GM12878 (cell line): ENCODE measurements at regions not wholly inside any gene's neighbourhood (a gene's known extent, or its start where the extent isn't known, plus 50 kb on each side); places are given as distances from the start of the nearest gene placed in this dataset.
A peak's percentile ranks its signal among the peaks of the same experiment; 100 is the strongest.

Experiments used
- ATAC-seq: fragments of 200-7000 bp; cut with Tn5 transposase; 3 replicates; pipeline ENCODE4 v1.9.1; 2020; ENCODE audit warnings: mild to moderate bottlenecking, moderate library complexity
- BruUV-seq: library from RNA; stranded (reverse); fragments of 400-500 nt; replicated peaks from 2 replicates; lab custom pipeline; 2021; lab: Mats Ljungman, UMichigan
- CTCF ChIA-PET: fragments of 300-600 bp; sonication (Branson Sonifier 250); formaldehyde crosslinking; extraction: SDS; loops from one replicate; lab custom pipeline; 2021; ENCODE audit warnings: inconsistent platforms; lab: Yijun Ruan, JAX
- POLR2A ChIA-PET: fragments of 350-600 bp; formaldehyde crosslinking; extraction: SDS; loops from one replicate; lab custom pipeline; 2021; ENCODE audit warnings: inconsistent platforms; lab: Charles Lee
- RAD21 ChIA-PET: fragments of 300-600 bp; sonication (Branson Sonifier 250); formaldehyde crosslinking; loops from one replicate; lab custom pipeline; 2023; ENCODE audit warnings: antibody characterized with exemption; ENCODE audit not compliant: unreplicated experiment; lab: Charles Lee
- SMC1A ChIA-PET: fragments of 300-600 bp; sonication (Branson Sonifier 250); formaldehyde crosslinking; loops from one replicate; lab custom pipeline; 2023; ENCODE audit not compliant: unreplicated experiment, uncharacterized antibody; lab: Charles Lee
- DNase-seq: peaks from one replicate; pipeline ENCODE4 v3.0.0-alpha.2; 2011; ENCODE audit warnings: low read depth, low spot score
- FAIRE-seq: peaks from 3 replicates; lab custom pipeline; 2011; peaks lifted over from hg19 to GRCh38; lab: Jason Lieb, UNC
- H2AFZ ChIP-seq: 2 replicates; pipeline ENCODE4 v1.6.0; 2011; ENCODE audit warnings: low read depth, low read length, control low read depth; ENCODE audit not compliant: control insufficient read depth
- H3K27ac ChIP-seq: 2 replicates; pipeline ENCODE4 v1.5.1; 2011; ENCODE audit warnings: control low read depth; ENCODE audit not compliant: control insufficient read depth, insufficient read depth
- H3K27me3 ChIP-seq, 2 experiments: replicated peaks in 1 of 2; 2 replicates each; pipeline versions ENCODE4 v1.6.0 to v1.6.1; 2011; ENCODE audit warnings: low read length in 1 of 2; ENCODE audit not compliant: control insufficient read depth in 2 of 2, insufficient read depth in 2 of 2
- H3K36me3 ChIP-seq, 2 experiments: 2 replicates each; pipeline ENCODE4 v1.5.1; 2011; ENCODE audit warnings: low read length in 1 of 2; ENCODE audit not compliant: control insufficient read depth in 2 of 2, insufficient read depth in 2 of 2
- H3K4me1 ChIP-seq: 2 replicates; pipeline ENCODE4 v1.6.1; 2011; ENCODE audit warnings: mild to moderate bottlenecking, low read length, moderate library complexity, mixed read lengths; ENCODE audit not compliant: control insufficient read depth, insufficient read depth
- H3K4me2 ChIP-seq: 2 replicates; pipeline ENCODE4 v1.6.0; 2011; ENCODE audit warnings: control low read depth; ENCODE audit not compliant: control insufficient read depth, insufficient read depth
- H3K4me3 ChIP-seq: fragments of 200-600 bp; sonication (generic); 2 replicates; pipeline ENCODE4 v1.5.1; 2016
- H3K79me2 ChIP-seq: 2 replicates; pipeline ENCODE4 v1.6.0; 2011; ENCODE audit warnings: low read length; ENCODE audit not compliant: control insufficient read depth, insufficient read depth
- H3K9ac ChIP-seq: 2 replicates; pipeline ENCODE4 v1.8.0; 2011; ENCODE audit warnings: low read length, control low read depth, mixed read lengths; ENCODE audit not compliant: control insufficient read depth, insufficient read depth
- H3K9me3 ChIP-seq: replicated peaks from 3 replicates; pipeline ENCODE4 v1.5.1; 2011; ENCODE audit warnings: mild to moderate bottlenecking, low read length; ENCODE audit not compliant: control insufficient read depth, insufficient read depth
- H4K20me1 ChIP-seq: 2 replicates; pipeline ENCODE4 v1.6.0; 2011; ENCODE audit not compliant: control insufficient read depth, insufficient read depth
- JUNB ChIP-seq: IDR thresholded peaks from 2 replicates; pipeline ENCODE4 v1.6.1; 2016; ENCODE audit warnings: antibody characterized with exemption, mild to moderate bottlenecking
- MEF2A ChIP-seq: IDR thresholded peaks from 2 replicates; pipeline ENCODE4 v1.6.1; 2011; ENCODE audit warnings: low read depth, mild to moderate bottlenecking, low read length, moderate library complexity; ENCODE audit not compliant: insufficient read depth
- ZNF24 ChIP-seq: fragments of 450-650 bp; IDR thresholded peaks from 2 replicates; pipeline ENCODE4 v1.6.1; 2017; ENCODE audit warnings: antibody characterized with exemption, mild to moderate bottlenecking
- ZNF622 ChIP-seq: fragments of 450-650 bp; IDR thresholded peaks from 2 replicates; pipeline ENCODE4 v1.6.1; 2017; ENCODE audit warnings: mild to moderate bottlenecking, inconsistent platforms
- WGBS: methylation state at CpG from one replicate; pipeline ENCODE4 v1.1.6; 2016; ENCODE audit warnings: low lambda C conversion rate; ENCODE audit not compliant: insufficient replicate concordance, insufficient coverage; ENCODE audit errors: missing lambda C conversion rate; 5-methylcytosine and 5-hydroxymethylcytosine counted together
- in situ Hi-C: fragments of 300-500 bp; cut with MboI; formaldehyde crosslinking; loops from 9 replicates; pipeline ENCODE4 v1.14.3; 2018; ENCODE audit warnings: mixed read lengths
- intact Hi-C: fragments of 100-400 bp; cut with micrococcal nuclease; formaldehyde crosslinking; loops from one replicate; pipeline ENCODE4 v1.14.2; 2022; ENCODE audit not compliant: unreplicated experiment
- TF ChIP-seq, protein P1 (sequence below): fragments of 450-650 bp; formaldehyde crosslinking; IDR thresholded peaks from 2 replicates; pipeline ENCODE4 v1.5.0; 2022; ENCODE audit warnings: mild to moderate bottlenecking, missing genetic modification characterization
- TF ChIP-seq, protein P2 (sequence below): fragments of 450-650 bp; IDR thresholded peaks from 2 replicates; pipeline ENCODE4 v1.6.1; 2016; ENCODE audit warnings: mild to moderate bottlenecking

DNA sequence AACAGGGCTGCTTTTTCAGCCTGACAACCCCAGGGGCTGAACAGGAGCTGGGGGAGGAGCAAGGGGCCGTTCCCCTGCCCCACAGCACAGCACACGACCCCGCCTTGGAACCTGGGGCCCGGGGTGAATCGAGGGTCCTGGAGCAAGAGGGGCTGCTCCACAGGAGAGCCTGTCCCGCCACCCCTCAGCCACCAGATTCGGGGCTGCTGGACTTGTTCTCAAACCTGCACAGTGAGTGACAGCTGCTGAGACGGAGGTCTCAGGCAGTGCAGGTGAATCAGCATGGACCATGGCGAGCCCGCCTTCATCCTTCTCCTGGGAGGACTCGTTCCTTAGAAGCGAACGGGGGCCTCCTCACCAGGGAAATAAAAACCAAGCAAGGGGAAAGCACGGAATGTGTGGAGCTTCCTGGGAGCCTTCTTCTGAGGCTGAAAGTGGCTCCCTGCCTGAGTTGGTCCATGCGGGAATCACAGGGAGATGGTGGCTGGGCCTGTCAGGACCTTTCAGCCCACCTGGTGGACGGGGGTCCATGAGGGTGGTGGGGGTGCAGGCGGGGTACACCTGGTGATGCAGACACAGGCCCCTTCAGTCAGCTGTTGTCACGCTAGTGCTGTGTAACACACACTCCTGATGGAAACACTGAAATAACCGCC is 125.4 kb downstream of the SIK1 start:
- H3K9me3 ChIP-seq = no peaks in the 10 kb centered on the region
- RAD21 ChIA-PET = no interaction called here
- H4K20me1 ChIP-seq = no peaks in the 10 kb centered on the region
- intact Hi-C loops (no loop called here), in situ Hi-C loops (no loop called here)
- ATAC-seq (no peak), DNase-seq (no peak), FAIRE-seq (no peak)
- no peak overlapping the region for H3K4me2 ChIP-seq
- no TSS peak for BruUV-seq
- H3K36me3 ChIP-seq = no peaks in the 10 kb centered on the region
- SMC1A ChIA-PET = no interaction called here
- no peaks in the 10 kb centered on the region for H3K79me2 ChIP-seq
- 27% methylated on average over 19 of the region's 19 CpGs for WGBS
- H3K9ac ChIP-seq = no peak overlapping the region
- no peaks in the 10 kb centered on the region for H3K4me1 ChIP-seq
- no peaks in the 10 kb centered on the region; a peak in 1 of 4 replicates for H3K27me3 ChIP-seq
- H3K4me3 ChIP-seq = no peak overlapping the region
- no peak overlapping the region for H3K27ac ChIP-seq
- H2AFZ ChIP-seq = no peak overlapping the region
- CTCF ChIA-PET = interaction anchor here (1.4 kb wide), 1 partner anchor 344 kb away, joined by 4 read pairs; no protein-coding TSS in a partner anchor
- POLR2A ChIA-PET = no interaction called here
- TF ChIP-seq, protein P1, sequence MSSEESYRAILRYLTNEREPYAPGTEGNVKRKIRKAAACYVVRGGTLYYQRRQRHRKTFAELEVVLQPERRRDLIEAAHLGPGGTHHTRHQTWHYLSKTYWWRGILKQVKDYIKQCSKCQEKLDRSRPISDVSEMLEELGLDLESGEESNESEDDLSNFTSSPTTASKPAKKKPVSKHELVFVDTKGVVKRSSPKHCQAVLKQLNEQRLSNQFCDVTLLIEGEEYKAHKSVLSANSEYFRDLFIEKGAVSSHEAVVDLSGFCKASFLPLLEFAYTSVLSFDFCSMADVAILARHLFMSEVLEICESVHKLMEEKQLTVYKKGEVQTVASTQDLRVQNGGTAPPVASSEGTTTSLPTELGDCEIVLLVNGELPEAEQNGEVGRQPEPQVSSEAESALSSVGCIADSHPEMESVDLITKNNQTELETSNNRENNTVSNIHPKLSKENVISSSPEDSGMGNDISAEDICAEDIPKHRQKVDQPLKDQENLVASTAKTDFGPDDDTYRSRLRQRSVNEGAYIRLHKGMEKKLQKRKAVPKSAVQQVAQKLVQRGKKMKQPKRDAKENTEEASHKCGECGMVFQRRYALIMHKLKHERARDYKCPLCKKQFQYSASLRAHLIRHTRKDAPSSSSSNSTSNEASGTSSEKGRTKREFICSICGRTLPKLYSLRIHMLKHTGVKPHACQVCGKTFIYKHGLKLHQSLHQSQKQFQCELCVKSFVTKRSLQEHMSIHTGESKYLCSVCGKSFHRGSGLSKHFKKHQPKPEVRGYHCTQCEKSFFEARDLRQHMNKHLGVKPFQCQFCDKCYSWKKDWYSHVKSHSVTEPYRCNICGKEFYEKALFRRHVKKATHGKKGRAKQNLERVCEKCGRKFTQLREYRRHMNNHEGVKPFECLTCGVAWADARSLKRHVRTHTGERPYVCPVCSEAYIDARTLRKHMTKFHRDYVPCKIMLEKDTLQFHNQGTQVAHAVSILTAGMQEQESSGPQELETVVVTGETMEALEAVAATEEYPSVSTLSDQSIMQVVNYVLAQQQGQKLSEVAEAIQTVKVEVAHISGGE (CRISPR knock-in tag) = no peak
- TF ChIP-seq ZNF24 (no peak), MEF2A (no peak), ZNF622 (no peak), JUNB (no peak)
- TF ChIP-seq, protein P2, sequence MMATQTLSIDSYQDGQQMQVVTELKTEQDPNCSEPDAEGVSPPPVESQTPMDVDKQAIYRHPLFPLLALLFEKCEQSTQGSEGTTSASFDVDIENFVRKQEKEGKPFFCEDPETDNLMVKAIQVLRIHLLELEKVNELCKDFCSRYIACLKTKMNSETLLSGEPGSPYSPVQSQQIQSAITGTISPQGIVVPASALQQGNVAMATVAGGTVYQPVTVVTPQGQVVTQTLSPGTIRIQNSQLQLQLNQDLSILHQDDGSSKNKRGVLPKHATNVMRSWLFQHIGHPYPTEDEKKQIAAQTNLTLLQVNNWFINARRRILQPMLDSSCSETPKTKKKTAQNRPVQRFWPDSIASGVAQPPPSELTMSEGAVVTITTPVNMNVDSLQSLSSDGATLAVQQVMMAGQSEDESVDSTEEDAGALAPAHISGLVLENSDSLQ = 0 out of 2 replicates have a peak, but pooled peaks have one; percentile 10
